Spleen (tissue), 7 donors: ENCODE measurements at regions not wholly inside any gene's neighbourhood (a gene's known extent, or its start where the extent isn't known, plus 50 kb on each side); places are given as distances from the start of the nearest gene placed in this dataset.

Experiments
- CTCF ChIP-seq, 11 experiments: fragments of 200-600 bp in 7 of 11; fragments of 450-650 bp in 4 of 11; sonication (generic) in 4 of 11; IDR thresholded peaks in 8 of 11; conservative IDR thresholded peaks in 3 of 11; 1 replicate in 7 of 11; 2 replicates in 4 of 11; pipeline versions ENCODE4 v1.4.0 to v1.8.0; 2016 to 2021; ENCODE audit warnings: antibody characterized with exemption in 11 of 11, inconsistent platforms in 4 of 11, mild to moderate bottlenecking in 1 of 11
- POLR2A ChIP-seq, 3 donors: fragments of 450-650 bp; IDR thresholded peaks; one replicate each; pipeline ENCODE4 v1.5.1; 2017; ENCODE audit warnings: antibody characterized with exemption in 3 of 3, mild to moderate bottlenecking in 1 of 3
- POLR2AphosphoS5 ChIP-seq, 3 donors: sonication (generic); formaldehyde crosslinking; IDR thresholded peaks; one replicate each; pipeline ENCODE4 v1.5.1; 2017; ENCODE audit warnings: antibody characterized with exemption in 3 of 3
- donor health status: DM: no; HTN: no; CAD: no; lungs with moderate emphysema.
- donor health status: DM: no; HTN: no; CAD: no.
- donor health status: DM: no; HTN: no; CAD: no.

GRCh38 chr1:78760858-78761257 is 111.2 kb downstream of the IFI44 start:
- TF ChIP-seq CTCF (IDR thresholded peaks at IDR 0.05 in 8 of 11, conservative IDR thresholded peaks at IDR 0.05 in 3 of 11), result no peak
- no peak for TF ChIP-seq POLR2A (IDR thresholded peaks at IDR 0.05)
- TF ChIP-seq POLR2AphosphoS5 (IDR thresholded peaks at IDR 0.05), result no peak
